ENCODE measurements at regions not wholly inside any gene's neighbourhood (a gene's known extent, or its start where the extent isn't known, plus 50 kb on each side); places are given as distances from the start of the nearest gene placed in this dataset.

- Mint-ChIP-seq H3K9me3 (peaks cover 0 to 2% (median 0%) of the 10 kb centered on the region in 7 donors), H3K4me1 (no peaks in the 10 kb centered on the region), H3K36me3 (peaks cover 3% of the 10 kb centered on the region), H3K4me3 (no peak overlapping the region), H3K27ac (no peak overlapping the region), H3K27me3 (peaks cover 8% of the 10 kb centered on the region)
- no peaks in the 10 kb centered on the region for H3K4me1 ChIP-seq (ENCODE audit: control insufficient read depth, insufficient read depth, low read length, poor library complexity, severe bottlenecking)
- no peak overlapping the region for H3K4me3 ChIP-seq (ENCODE audit: low read depth, low read length)
- no peaks in the 10 kb centered on the region for H3K9me3 ChIP-seq (ENCODE audit: control insufficient read depth in 2 of 2, low read length in 2 of 2)
- H3K27ac ChIP-seq (ENCODE audit: insufficient read depth, low read length, poor library complexity, severe bottlenecking), result no peak overlapping the region
- ATAC-seq (ENCODE audit: low read depth in 2 of 2), result no peak
- no peak for DNase-seq
- no peaks in the 10 kb centered on the region for H3K36me3 ChIP-seq (ENCODE audit: control insufficient read depth, insufficient read depth, low read length)
- no peaks in the 10 kb centered on the region for H3K27me3 ChIP-seq (ENCODE audit: control insufficient read depth, insufficient read depth, low read length)
These were observed 104.7 kb upstream of the SORBS2 start for GRCh38 chr4:185916683-185917082.

GRCh38 chr4:185919107-185919506 is 107.1 kb upstream of the SORBS2 start:
- H3K4me1 ChIP-seq (ENCODE audit: control insufficient read depth, insufficient read depth, low read length, poor library complexity, severe bottlenecking), result no peaks in the 10 kb centered on the region
- no peak overlapping the region for H3K4me3 ChIP-seq (ENCODE audit: low read depth, low read length)
- Mint-ChIP-seq H3K9me3 (peaks cover 0 to 4% (median 2%) of the 10 kb centered on the region in 7 donors), H3K27ac (no peak overlapping the region), H3K36me3 (peaks cover 3% of the 10 kb centered on the region), H3K4me1 (no peaks in the 10 kb centered on the region), H3K27me3 (peaks cover 8% of the 10 kb centered on the region), H3K4me3 (no peak overlapping the region)
- DNase-seq (no peak), ATAC-seq (ENCODE audit: low read depth in 2 of 2) (no peak)
- H3K27me3 ChIP-seq (ENCODE audit: control insufficient read depth, insufficient read depth, low read length), result no peaks in the 10 kb centered on the region
- no peak overlapping the region for H3K27ac ChIP-seq (ENCODE audit: insufficient read depth, low read length, poor library complexity, severe bottlenecking)
- H3K9me3 ChIP-seq (ENCODE audit: control insufficient read depth in 2 of 2, low read length in 2 of 2), result no peaks in the 10 kb centered on the region
- H3K36me3 ChIP-seq (ENCODE audit: control insufficient read depth, insufficient read depth, low read length), result no peaks in the 10 kb centered on the region

GRCh38 chr4:185920171-185920570 is 108.2 kb upstream of the SORBS2 start:
- H3K27ac Mint-ChIP-seq, result no peak overlapping the region
- H3K27ac ChIP-seq (ENCODE audit: insufficient read depth, low read length, poor library complexity, severe bottlenecking), result no peak overlapping the region
- peaks cover 8% of the 10 kb centered on the region for H3K27me3 Mint-ChIP-seq

GRCh38 chr4:185920691-185921260 is 108.8 kb upstream of the SORBS2 start:
- H3K36me3 ChIP-seq (ENCODE audit: control insufficient read depth, insufficient read depth, low read length), result no peaks in the 10 kb centered on the region
- no peak overlapping the region for H3K4me3 Mint-ChIP-seq
- no peak overlapping the region for H3K4me3 ChIP-seq (ENCODE audit: low read depth, low read length)
- no peaks in the 10 kb centered on the region for H3K4me1 Mint-ChIP-seq
- H3K9me3 ChIP-seq (ENCODE audit: control insufficient read depth in 2 of 2, low read length in 2 of 2), result no peaks in the 10 kb centered on the region
- no peak overlapping the region for H3K27ac ChIP-seq (ENCODE audit: insufficient read depth, low read length, poor library complexity, severe bottlenecking)
- no peak for ATAC-seq (ENCODE audit: low read depth in 2 of 2)
- no peaks in the 10 kb centered on the region for H3K27me3 ChIP-seq (ENCODE audit: control insufficient read depth, insufficient read depth, low read length)
- peaks cover 0 to 4% (median 2%) of the 10 kb centered on the region in 7 donors for H3K9me3 Mint-ChIP-seq
- no peak for DNase-seq
- peaks cover 2% of the 10 kb centered on the region for H3K36me3 Mint-ChIP-seq
- H3K4me1 ChIP-seq (ENCODE audit: control insufficient read depth, insufficient read depth, low read length, poor library complexity, severe bottlenecking), result no peaks in the 10 kb centered on the region
- peaks cover 5% of the 10 kb centered on the region for H3K27me3 Mint-ChIP-seq
- no peak overlapping the region for H3K27ac Mint-ChIP-seq

More at GRCh38 chr4:185920171-185920570, 108.2 kb upstream of the SORBS2 start:
- DNase-seq (no peak), ATAC-seq (ENCODE audit: low read depth in 2 of 2) (no peak)
- H3K9me3 Mint-ChIP-seq, result peaks cover 0 to 4% (median 2%) of the 10 kb centered on the region in 7 donors
- Histone ChIP-seq H3K9me3 (ENCODE audit: control insufficient read depth in 2 of 2, low read length in 2 of 2) (no peaks in the 10 kb centered on the region), H3K4me1 (ENCODE audit: control insufficient read depth, insufficient read depth, low read length, poor library complexity, severe bottlenecking) (no peaks in the 10 kb centered on the region), H3K4me3 (ENCODE audit: low read depth, low read length) (no peak overlapping the region), H3K27me3 (ENCODE audit: control insufficient read depth, insufficient read depth, low read length) (no peaks in the 10 kb centered on the region), H3K36me3 (ENCODE audit: control insufficient read depth, insufficient read depth, low read length) (no peaks in the 10 kb centered on the region)
- no peak overlapping the region for H3K4me3 Mint-ChIP-seq
- no peaks in the 10 kb centered on the region for H3K4me1 Mint-ChIP-seq
- H3K36me3 Mint-ChIP-seq, result peaks cover 3% of the 10 kb centered on the region

GRCh38 chr4:185921583-185922555 is 109.9 kb upstream of the SORBS2 start:
- H3K4me1 ChIP-seq (ENCODE audit: control insufficient read depth, insufficient read depth, low read length, poor library complexity, severe bottlenecking), result no peaks in the 10 kb centered on the region
- H3K27me3 ChIP-seq (ENCODE audit: control insufficient read depth, insufficient read depth, low read length), result no peaks in the 10 kb centered on the region
- no peak for DNase-seq
- H3K4me3 Mint-ChIP-seq, result no peak overlapping the region
- H3K9me3 ChIP-seq (ENCODE audit: control insufficient read depth in 2 of 2, low read length in 2 of 2), result no peaks in the 10 kb centered on the region
- H3K27ac Mint-ChIP-seq, result no peak overlapping the region
- H3K27me3 Mint-ChIP-seq, result no peaks in the 10 kb centered on the region
- no peaks in the 10 kb centered on the region for H3K36me3 Mint-ChIP-seq
- ATAC-seq (ENCODE audit: low read depth in 2 of 2), result no peak
- peaks cover 0 to 4% (median 0%) of the 10 kb centered on the region in 7 donors for H3K9me3 Mint-ChIP-seq
- H3K27ac ChIP-seq (ENCODE audit: insufficient read depth, low read length, poor library complexity, severe bottlenecking), result no peak overlapping the region
- no peak overlapping the region for H3K4me3 ChIP-seq (ENCODE audit: low read depth, low read length)
- no peaks in the 10 kb centered on the region for H3K36me3 ChIP-seq (ENCODE audit: control insufficient read depth, insufficient read depth, low read length)
- no peaks in the 10 kb centered on the region for H3K4me1 Mint-ChIP-seq

GRCh38 chr4:185924458-185925044 is 112.6 kb upstream of the SORBS2 start:
- Histone ChIP-seq H3K27ac (ENCODE audit: insufficient read depth, low read length, poor library complexity, severe bottlenecking) (no peak overlapping the region), H3K27me3 (ENCODE audit: control insufficient read depth, insufficient read depth, low read length) (no peaks in the 10 kb centered on the region), H3K36me3 (ENCODE audit: control insufficient read depth, insufficient read depth, low read length) (no peaks in the 10 kb centered on the region), H3K4me1 (ENCODE audit: control insufficient read depth, insufficient read depth, low read length, poor library complexity, severe bottlenecking) (no peaks in the 10 kb centered on the region), H3K4me3 (ENCODE audit: low read depth, low read length) (no peak overlapping the region), H3K9me3 (ENCODE audit: control insufficient read depth in 2 of 2, low read length in 2 of 2) (no peaks in the 10 kb centered on the region)
- peaks cover 0 to 4% (median 2%) of the 10 kb centered on the region in 7 donors for H3K9me3 Mint-ChIP-seq
- no peak for DNase-seq
- no peak for ATAC-seq (ENCODE audit: low read depth in 2 of 2)
- no peak overlapping the region for H3K4me3 Mint-ChIP-seq
- no peaks in the 10 kb centered on the region for H3K36me3 Mint-ChIP-seq
- no peak overlapping the region for H3K27ac Mint-ChIP-seq
- no peaks in the 10 kb centered on the region for H3K4me1 Mint-ChIP-seq
- H3K27me3 Mint-ChIP-seq, result no peaks in the 10 kb centered on the region

- no peaks in the 10 kb centered on the region for H3K27me3 ChIP-seq (ENCODE audit: control insufficient read depth, insufficient read depth, low read length)
- ATAC-seq (ENCODE audit: low read depth in 2 of 2) (no peak), DNase-seq (no peak)
- Mint-ChIP-seq H3K4me3 (no peak overlapping the region), H3K36me3 (no peaks in the 10 kb centered on the region), H3K27ac (no peak overlapping the region), H3K4me1 (no peaks in the 10 kb centered on the region), H3K27me3 (no peaks in the 10 kb centered on the region), H3K9me3 (peaks cover 0 to 4% (median 2%) of the 10 kb centered on the region in 7 donors)
- no peak overlapping the region for H3K27ac ChIP-seq (ENCODE audit: insufficient read depth, low read length, poor library complexity, severe bottlenecking)
- H3K9me3 ChIP-seq (ENCODE audit: control insufficient read depth in 2 of 2, low read length in 2 of 2), result no peaks in the 10 kb centered on the region
- H3K36me3 ChIP-seq (ENCODE audit: control insufficient read depth, insufficient read depth, low read length), result no peaks in the 10 kb centered on the region
- H3K4me1 ChIP-seq (ENCODE audit: control insufficient read depth, insufficient read depth, low read length, poor library complexity, severe bottlenecking), result no peaks in the 10 kb centered on the region
- H3K4me3 ChIP-seq (ENCODE audit: low read depth, low read length), result no peak overlapping the region
These were observed 113.9 kb upstream of the SORBS2 start for GRCh38 chr4:185925910-185926360.

Data from CD4-positive, CD25-positive, alpha-beta regulatory T cell (primary cell).